CD14-positive monocyte (primary cell): ENCODE measurements at regions not wholly inside any gene's neighbourhood (a gene's known extent, or its start where the extent isn't known, plus 50 kb on each side); places are given as distances from the start of the nearest gene placed in this dataset.
A peak's percentile ranks its signal among the peaks of the same experiment; 100 is the strongest.

Source experiments
- DNase-seq, 3 donors: peaks; one replicate each; pipeline ENCODE4 v3.0.0-alpha.2; 2011 to 2022
- H2AFZ ChIP-seq: 2 replicates; pipeline ENCODE4 v1.6.0; 2012; ENCODE audit warnings: mild to moderate bottlenecking, low read depth, low read length, inconsistent platforms; ENCODE audit not compliant: insufficient read depth, poor library complexity, severe bottlenecking
- H3K27ac ChIP-seq, 2 donors: 1 replicate in 1 of 2; 2 replicates in 1 of 2; pipeline ENCODE4 v1.5.1; 2012 to 2013; ENCODE audit warnings: low read length in 2 of 2, control low read depth in 1 of 2, inconsistent platforms in 1 of 2, low read depth in 1 of 2, mild to moderate bottlenecking in 1 of 2
- H3K27me3 ChIP-seq, 2 donors: one replicate each; pipeline versions ENCODE4 v1.6.0 to v1.6.1; 2011 to 2013; ENCODE audit warnings: low read length in 2 of 2; ENCODE audit not compliant: control insufficient read depth in 2 of 2, insufficient read depth in 2 of 2
- H3K36me3 ChIP-seq, 2 donors: replicated peaks in 1 of 2; 1 replicate in 1 of 2; 2 replicates in 1 of 2; pipeline versions ENCODE4 v1.5.1 to v1.6.1; 2012 to 2013; ENCODE audit warnings: low read length in 2 of 2, control low read depth in 1 of 2, inconsistent platforms in 1 of 2, mild to moderate bottlenecking in 1 of 2; ENCODE audit not compliant: insufficient read depth in 2 of 2, control insufficient read depth in 1 of 2
- H3K4me1 ChIP-seq, 2 donors: 1 replicate in 1 of 2; 2 replicates in 1 of 2; pipeline versions ENCODE4 v1.5.1 to v1.6.1; 2012 to 2013; ENCODE audit warnings: low read length in 2 of 2, control low read depth in 1 of 2, inconsistent platforms in 1 of 2, mild to moderate bottlenecking in 1 of 2, moderate library complexity in 1 of 2; ENCODE audit not compliant: insufficient read depth in 2 of 2, control insufficient read depth in 1 of 2
- H3K4me2 ChIP-seq: replicated peaks from 2 replicates; pipeline ENCODE3; 2012; ENCODE audit warnings: low read length, moderate library complexity, mild to moderate bottlenecking; ENCODE audit not compliant: poor library complexity, severe bottlenecking; ENCODE audit errors: extremely low read depth
- H3K4me3 ChIP-seq, 3 experiments: fragments of 200-600 bp in 1 of 3; sonication (generic) in 1 of 3; replicated peaks in 1 of 3; 1 replicate in 2 of 3; 2 replicates in 1 of 3; pipeline ENCODE4 v1.5.1; 2011 to 2013; ENCODE audit warnings: low read length in 3 of 3, mild to moderate bottlenecking in 3 of 3, control low read depth in 2 of 3, low read depth in 2 of 3, inconsistent platforms in 1 of 3, moderate library complexity in 1 of 3
- H3K79me2 ChIP-seq: 2 replicates; pipeline ENCODE4 v1.6.0; 2012; ENCODE audit warnings: mild to moderate bottlenecking, control low read depth, inconsistent platforms, low read length, moderate library complexity; ENCODE audit not compliant: insufficient read depth
- H3K9ac ChIP-seq: 2 replicates; pipeline ENCODE4 v1.6.0; 2017; ENCODE audit warnings: low read length, mild to moderate bottlenecking; ENCODE audit not compliant: insufficient read depth, poor library complexity, severe bottlenecking
- H3K9me3 ChIP-seq, 2 donors: replicated peaks in 1 of 2; 1 replicate in 1 of 2; 2 replicates in 1 of 2; pipeline versions ENCODE4 v1.5.1 to v1.6.1; 2012 to 2013; ENCODE audit warnings: low read length in 2 of 2, control low read depth in 1 of 2; ENCODE audit not compliant: control insufficient read depth in 1 of 2, insufficient read depth in 1 of 2
- H4K20me1 ChIP-seq: 2 replicates; pipeline ENCODE4 v1.6.0; 2012; ENCODE audit warnings: mild to moderate bottlenecking, low read length, control low read depth, moderate library complexity; ENCODE audit not compliant: insufficient read depth
- H3K27ac Mint-ChIP-seq, 7 donors: one replicate each; pipeline ENCODE4 v1.8.0; 2020; ENCODE audit warnings: mild to moderate bottlenecking in 7 of 7, mixed read lengths in 7 of 7, moderate library complexity in 6 of 7, inconsistent platforms in 2 of 7
- H3K27me3 Mint-ChIP-seq, 3 donors: one replicate each; pipeline ENCODE4 v1.8.0; 2021 to 2022; ENCODE audit warnings: low read depth in 3 of 3, mild to moderate bottlenecking in 3 of 3, mixed read lengths in 3 of 3, moderate library complexity in 3 of 3, inconsistent platforms in 1 of 3
- H3K36me3 Mint-ChIP-seq, 2 donors: one replicate each; pipeline ENCODE4 v1.8.0; 2020; ENCODE audit warnings: mixed read lengths in 2 of 2, inconsistent platforms in 1 of 2, mild to moderate bottlenecking in 1 of 2
- H3K4me1 Mint-ChIP-seq: one replicate; pipeline ENCODE4 v1.8.0; 2020; ENCODE audit warnings: mild to moderate bottlenecking, mixed read lengths
- H3K4me3 Mint-ChIP-seq, 2 donors: one replicate each; pipeline ENCODE4 v1.8.0; 2020; ENCODE audit warnings: mild to moderate bottlenecking in 2 of 2, mixed read lengths in 2 of 2, moderate library complexity in 1 of 2
- H3K9me3 Mint-ChIP-seq, 7 donors: one replicate each; pipeline ENCODE4 v1.8.0; 2020 to 2022; ENCODE audit warnings: mixed read lengths in 7 of 7, mild to moderate bottlenecking in 6 of 7, moderate library complexity in 6 of 7, inconsistent platforms in 2 of 7
- CTCF ChIP-seq: fragments of 200-600 bp; IDR thresholded peaks from one replicate; pipeline ENCODE4 v1.8.0; 2022; ENCODE audit warnings: antibody characterized with exemption, mild to moderate bottlenecking
- WGBS: methylation state at CpG from one replicate; pipeline ENCODE4 v1.1.5; 2013; ENCODE audit warnings: missing lambda C conversion rate; ENCODE audit not compliant: insufficient coverage; 5-methylcytosine and 5-hydroxymethylcytosine counted together
- intact Hi-C, 2 donors: fragments of 100-400 bp; cut with micrococcal nuclease; formaldehyde crosslinking; loops; one replicate each; pipeline versions ENCODE4 v1.15.0 to v1.15.1; 2023

DNA sequence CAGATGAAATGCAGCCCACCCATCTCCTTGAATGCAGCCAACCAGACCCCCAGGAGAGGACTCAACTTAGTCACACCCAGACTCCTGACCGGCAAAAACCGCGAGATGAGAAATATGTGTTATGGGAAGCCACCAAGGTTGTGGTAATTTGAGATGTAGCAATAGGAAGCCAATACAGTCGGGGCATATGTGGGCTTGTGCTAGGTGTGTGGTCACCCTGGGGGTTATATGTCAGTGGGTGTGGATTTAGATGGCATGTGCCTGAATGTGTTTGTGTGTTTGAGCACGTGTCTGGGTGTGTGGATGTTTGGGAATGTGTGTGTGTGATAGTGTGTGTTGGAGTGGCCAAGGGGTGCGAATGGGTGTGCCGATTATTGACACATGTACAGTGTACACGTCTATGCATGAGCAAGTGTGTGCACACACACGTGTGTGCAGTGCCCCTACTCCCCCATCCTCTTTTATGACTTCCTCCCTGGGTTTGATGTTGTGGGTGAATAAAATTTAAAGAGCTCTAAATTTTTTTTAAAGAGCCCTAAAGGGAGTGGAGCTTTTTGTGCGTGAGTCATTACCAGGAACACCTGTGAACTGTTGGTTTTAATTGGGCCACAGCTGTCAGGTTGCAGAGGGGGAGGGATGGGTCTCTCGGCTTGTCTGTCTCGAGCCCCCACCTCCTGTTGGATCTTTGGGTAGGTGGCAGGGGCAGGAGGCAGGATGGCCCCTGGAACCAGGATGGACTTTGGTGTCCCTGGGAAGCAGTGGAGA is 86.8 kb downstream of the LHX2 start:
- Mint-ChIP-seq H3K27me3 (peaks cover 24 to 55% (median 29%) of the 10 kb centered on the region in 3 donors), H3K9me3 (peaks cover 0 to 4% (median 0%) of the 10 kb centered on the region in 7 donors), H3K27ac (no peak overlapping the region), H3K36me3 (no peaks in the 10 kb centered on the region), H3K4me3 (no peak overlapping the region), H3K4me1 (peaks cover 13% of the 10 kb centered on the region)
- H3K79me2 ChIP-seq: no peaks in the 10 kb centered on the region
- H2AFZ ChIP-seq: no peak overlapping the region
- H3K4me3 ChIP-seq: no peak overlapping the region
- H3K9me3 ChIP-seq: no peaks in the 10 kb centered on the region
- H3K36me3 ChIP-seq: no peaks in the 10 kb centered on the region
- no peak for TF ChIP-seq CTCF
- no peak overlapping the region for H3K27ac ChIP-seq
- H3K4me1 ChIP-seq: no peaks in the 10 kb centered on the region
- H3K27me3 ChIP-seq: peaks cover 0 to 3% of the 10 kb centered on the region in 2 donors
- H3K9ac ChIP-seq: no peak overlapping the region
- DNase-seq: no peak
- no peak overlapping the region for H3K4me2 ChIP-seq
- intact Hi-C loops: no loop called here
- H4K20me1 ChIP-seq: no peaks in the 10 kb centered on the region
- WGBS: 37% methylated on average over 6 of the region's 12 CpGs

DNA sequence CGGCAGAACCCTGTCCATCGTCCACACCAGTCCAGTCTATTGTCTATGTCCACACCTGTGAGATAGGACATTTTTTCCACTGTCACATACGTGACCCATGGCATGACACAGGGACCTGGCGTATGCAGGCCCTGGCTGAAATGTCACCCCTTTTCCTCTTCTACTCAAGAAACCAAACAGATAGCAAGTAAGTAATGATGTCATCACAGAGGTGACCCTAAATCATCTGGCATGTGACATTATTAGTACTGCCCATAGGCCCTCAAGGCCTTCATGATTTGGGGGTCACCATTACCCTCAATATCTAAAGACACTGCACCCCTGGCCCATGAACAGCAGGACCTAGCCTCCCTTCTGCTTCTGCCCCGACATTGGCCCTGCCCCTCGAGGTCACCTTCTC is 88.3 kb downstream of the LHX2 start:
- H3K4me1 Mint-ChIP-seq: peaks cover 13% of the 10 kb centered on the region
- no peak overlapping the region for H2AFZ ChIP-seq
- H3K27me3 Mint-ChIP-seq: peaks cover 23 to 52% (median 29%) of the 10 kb centered on the region in 3 donors
- peaks cover 0 to 4% (median 0%) of the 10 kb centered on the region in 7 donors for H3K9me3 Mint-ChIP-seq
- H3K36me3 Mint-ChIP-seq: no peaks in the 10 kb centered on the region
- no peaks in the 10 kb centered on the region for H3K79me2 ChIP-seq
- no peaks in the 10 kb centered on the region for H3K9me3 ChIP-seq
- intact Hi-C loops: no loop called here
- peak overlapping the region in 1 of 7 donors; percentile 32 for H3K27ac Mint-ChIP-seq
- 82% methylated on average over 4 of the region's 6 CpGs for WGBS
- no peak overlapping the region for H3K4me3 Mint-ChIP-seq
- H3K9ac ChIP-seq: no peak overlapping the region
- no peaks in the 10 kb centered on the region for H3K36me3 ChIP-seq
- H3K4me1 ChIP-seq: no peaks in the 10 kb centered on the region
- no peak overlapping the region for H3K4me3 ChIP-seq
- H4K20me1 ChIP-seq: no peaks in the 10 kb centered on the region
- H3K27me3 ChIP-seq: peaks cover 0 to 3% of the 10 kb centered on the region in 2 donors
- no peak for TF ChIP-seq CTCF
- no peak overlapping the region for H3K27ac ChIP-seq
- H3K4me2 ChIP-seq: no peak overlapping the region
- DNase-seq: no peak
